ENCODE measurements at regions not wholly inside any gene's neighbourhood (a gene's known extent, or its start where the extent isn't known, plus 50 kb on each side); places are given as distances from the start of the nearest gene placed in this dataset.

GRCh38 chr2:48838029-48838428 lies 82.5 kb upstream of the LHCGR start:
- TF ChIP-seq CTCF (IDR thresholded peaks at IDR 0.05; ENCODE audit: control extremely low read depth in 1 of 3, insufficient read depth in 1 of 3, low read depth in 1 of 3, low read length in 3 of 3) (no peak), HDAC6 (IDR thresholded peaks at IDR 0.05; ENCODE audit: low read depth, low read length) (no peak), POLR2A (IDR thresholded peaks at IDR 0.05; ENCODE audit: control extremely low read depth in 1 of 2, low read depth in 2 of 2, low read length in 2 of 2) (no peak), RNF2 (IDR thresholded peaks at IDR 0.05; ENCODE audit: borderline replicate concordance, low read depth, low read length, missing control alignments, poor library complexity, severe bottlenecking) (no peak), CHD7 (IDR thresholded peaks at IDR 0.05; ENCODE audit: insufficient replicate concordance, low read length) (no peak), ASH2L (IDR thresholded peaks at IDR 0.05; ENCODE audit: low read length) (no peak)
